A172 (cell line): ENCODE measurements at regions not wholly inside any gene's neighbourhood (a gene's known extent, or its start where the extent isn't known, plus 50 kb on each side); places are given as distances from the start of the nearest gene placed in this dataset.
"Not testable (repeated sequence)": the region's sequence is repeated elsewhere in the genome, so short reads cannot be mapped to it uniquely, and the experiment has no call there.

Experiments used
- DNase-seq: peaks from one replicate; pipeline ENCODE4 v3.0.0-alpha.2; 2015; ENCODE audit warnings: low spot score

- peak; percentile 56 for DNase-seq
These were observed 409.6 kb downstream of the MAFB start for GRCh38 chr20:40279390-40279789.

GRCh38 chr20:40278673-40279072 lies 410.4 kb downstream of the MAFB start:
- no peak for DNase-seq

GRCh38 chr20:40276301-40276700 lies 412.7 kb downstream of the MAFB start:
- no peak for DNase-seq

GRCh38 chr20:40275738-40276137 lies 413.3 kb downstream of the MAFB start:
- DNase-seq: no peak

GRCh38 chr20:40274912-40275533 lies 414.0 kb downstream of the MAFB start:
- no peak for DNase-seq

GRCh38 chr20:40269274-40269673 lies 419.8 kb downstream of the MAFB start:
- DNase-seq: not testable (repeated sequence)

- no peak for DNase-seq
These were observed 420.5 kb downstream of the MAFB start for GRCh38 chr20:40268321-40269075.

GRCh38 chr20:40265825-40266533 lies 423.1 kb downstream of the MAFB start:
- DNase-seq: peak; percentile 25

- DNase-seq: no peak
These were observed 426.8 kb downstream of the MAFB start for GRCh38 chr20:40262219-40262618.

GRCh38 chr20:40258931-40259330 lies 430.1 kb downstream of the MAFB start:
- DNase-seq: no peak

- no peak for DNase-seq
These were observed 431.3 kb downstream of the MAFB start for GRCh38 chr20:40257763-40258162.

GRCh38 chr20:40255365-40255764 lies 433.7 kb downstream of the MAFB start:
- DNase-seq: no peak

GRCh38 chr20:40254023-40254772 lies 434.8 kb downstream of the MAFB start:
- DNase-seq: no peak

GRCh38 chr20:40251284-40251932 lies 437.6 kb downstream of the MAFB start:
- peak; percentile 17 for DNase-seq

- DNase-seq: no peak
These were observed 439.2 kb downstream of the MAFB start for GRCh38 chr20:40249805-40250204.

- DNase-seq: no peak
These were observed 443.2 kb downstream of the MAFB start for GRCh38 chr20:40245829-40246228.

GRCh38 chr20:40244286-40244685 lies 444.8 kb downstream of the MAFB start:
- DNase-seq: no peak

- no peak for DNase-seq
These were observed 447.3 kb downstream of the MAFB start for GRCh38 chr20:40241596-40242343.

GRCh38 chr20:40238511-40238910 lies 450.5 kb downstream of the MAFB start:
- DNase-seq: no peak

- DNase-seq: no peak
These were observed 454.4 kb downstream of the MAFB start for GRCh38 chr20:40234593-40234992.

- DNase-seq: no peak
These were observed 455.6 kb downstream of the MAFB start for GRCh38 chr20:40233406-40233805.
